ENCODE measurements at regions not wholly inside any gene's neighbourhood (a gene's known extent, or its start where the extent isn't known, plus 50 kb on each side); places are given as distances from the start of the nearest gene placed in this dataset.

GRCh38 chr13:71055644-71056043, 811.4 kb downstream of the DACH1 start:
- no peaks in the 10 kb centered on the region for H4K20me1 ChIP-seq (ENCODE audit: control insufficient read depth, extremely low read depth, insufficient read depth, low read length)
- no peak overlapping the region for H2AFZ ChIP-seq (ENCODE audit: control insufficient read depth, low read length)
- no peak overlapping the region for H3K27ac ChIP-seq (ENCODE audit: control insufficient read depth, insufficient read depth, low read length)
- no peaks in the 10 kb centered on the region for H3K4me1 ChIP-seq (ENCODE audit: control insufficient read depth, extremely low read depth, insufficient read depth, low read length)
- no peaks in the 10 kb centered on the region for H3K9me3 ChIP-seq (ENCODE audit: control insufficient read depth, low read depth, low read length)
- H3K9ac ChIP-seq (ENCODE audit: control insufficient read depth, extremely low read depth, insufficient read depth, low read length), result no peak overlapping the region
- dilution Hi-C loops (cut with MboI; ENCODE audit: extremely low pct_ligation_motif_present, low sequenced_read_pairs), result no loop called here
- no peak for TF ChIP-seq EZH2 (IDR thresholded peaks at IDR 0.05; ENCODE audit: low read length)
- no peak for TF ChIP-seq CTCF (optimal IDR thresholded peaks at IDR 0.05 in 1 of 3, IDR thresholded peaks at IDR 0.05 in 1 of 3, conservative IDR thresholded peaks at IDR 0.05 in 1 of 3; ENCODE audit: extremely low read depth in 1 of 3, insufficient read depth in 2 of 3, low read length in 3 of 3)
- no peak for FAIRE-seq
- H3K9me1 ChIP-seq (ENCODE audit: control insufficient read depth, extremely low read depth, insufficient read depth, low read length), result no peaks in the 10 kb centered on the region
- no peak for DNase-seq (ENCODE audit: low read depth, low spot score)
- H3K4me3 ChIP-seq (ENCODE audit: control insufficient read depth in 2 of 3, extremely low read depth in 1 of 3, insufficient read depth in 2 of 3, low read depth in 1 of 3, low read length in 3 of 3), result no peak overlapping the region
- H3K79me2 ChIP-seq (ENCODE audit: control insufficient read depth, insufficient read depth, low read length), result no peaks in the 10 kb centered on the region
- H3K36me3 ChIP-seq (ENCODE audit: control insufficient read depth in 2 of 2, extremely low read depth in 1 of 2, insufficient read depth in 2 of 2, low read length in 2 of 2), result no peaks in the 10 kb centered on the region
- no peak overlapping the region for H3K4me2 ChIP-seq (ENCODE audit: control insufficient read depth, extremely low read depth, insufficient read depth, low read depth, low read length)
- H3K27me3 ChIP-seq (ENCODE audit: control insufficient read depth, extremely low read depth, insufficient read depth, low read length), result no peaks in the 10 kb centered on the region

GRCh38 chr13:71055047-71055446, 812.0 kb downstream of the DACH1 start:
- Histone ChIP-seq H3K4me1 (ENCODE audit: control insufficient read depth, extremely low read depth, insufficient read depth, low read length) (no peaks in the 10 kb centered on the region), H3K9me3 (ENCODE audit: control insufficient read depth, low read depth, low read length) (no peaks in the 10 kb centered on the region), H3K9me1 (ENCODE audit: control insufficient read depth, extremely low read depth, insufficient read depth, low read length) (no peaks in the 10 kb centered on the region), H3K79me2 (ENCODE audit: control insufficient read depth, insufficient read depth, low read length) (no peaks in the 10 kb centered on the region), H3K4me3 (ENCODE audit: control insufficient read depth in 2 of 3, extremely low read depth in 1 of 3, insufficient read depth in 2 of 3, low read depth in 1 of 3, low read length in 3 of 3) (no peak overlapping the region), H4K20me1 (ENCODE audit: control insufficient read depth, extremely low read depth, insufficient read depth, low read length) (no peaks in the 10 kb centered on the region), H3K4me2 (ENCODE audit: control insufficient read depth, extremely low read depth, insufficient read depth, low read depth, low read length) (no peak overlapping the region), H3K27me3 (ENCODE audit: control insufficient read depth, extremely low read depth, insufficient read depth, low read length) (no peaks in the 10 kb centered on the region), H2AFZ (ENCODE audit: control insufficient read depth, low read length) (no peak overlapping the region), H3K27ac (ENCODE audit: control insufficient read depth, insufficient read depth, low read length) (no peak overlapping the region), H3K9ac (ENCODE audit: control insufficient read depth, extremely low read depth, insufficient read depth, low read length) (no peak overlapping the region), H3K36me3 (ENCODE audit: control insufficient read depth in 2 of 2, extremely low read depth in 1 of 2, insufficient read depth in 2 of 2, low read length in 2 of 2) (no peaks in the 10 kb centered on the region)
- DNase-seq (ENCODE audit: low read depth, low spot score) (no peak), FAIRE-seq (no peak)
- TF ChIP-seq CTCF (optimal IDR thresholded peaks at IDR 0.05 in 1 of 3, IDR thresholded peaks at IDR 0.05 in 1 of 3, conservative IDR thresholded peaks at IDR 0.05 in 1 of 3; ENCODE audit: extremely low read depth in 1 of 3, insufficient read depth in 2 of 3, low read length in 3 of 3) (no peak), EZH2 (IDR thresholded peaks at IDR 0.05; ENCODE audit: low read length) (no peak)
- dilution Hi-C loops (cut with MboI; ENCODE audit: extremely low pct_ligation_motif_present, low sequenced_read_pairs), result no loop called here
